NT2/D1 (cell line): ENCODE measurements at regions not wholly inside any gene's neighbourhood (a gene's known extent, or its start where the extent isn't known, plus 50 kb on each side); places are given as distances from the start of the nearest gene placed in this dataset.

Experiments used
- DNase-seq: peaks from one replicate; pipeline ENCODE4 v3.0.0-alpha.2; 2011; ENCODE audit warnings: low read depth, low spot score
- H3K27me3 ChIP-seq: 2 replicates; pipeline ENCODE4 v1.6.0; 2011; ENCODE audit warnings: mild to moderate bottlenecking; ENCODE audit not compliant: insufficient read length, insufficient read depth
- H3K36me3 ChIP-seq: 2 replicates; pipeline ENCODE4 v1.6.1; 2011; ENCODE audit warnings: mild to moderate bottlenecking, low read length, mixed read lengths; ENCODE audit not compliant: insufficient read depth, insufficient read length
- H3K4me1 ChIP-seq: 2 replicates; pipeline ENCODE4 v1.5.1; 2011; ENCODE audit not compliant: insufficient read depth, insufficient read length
- H3K4me3 ChIP-seq: 2 replicates; pipeline ENCODE4 v1.5.1; 2011; ENCODE audit warnings: low read depth; ENCODE audit not compliant: insufficient read length
- H3K9ac ChIP-seq: 2 replicates; pipeline ENCODE4 v1.6.0; 2011; ENCODE audit warnings: low read depth; ENCODE audit not compliant: insufficient read length
- H3K9me3 ChIP-seq: 2 replicates; pipeline ENCODE4 v1.5.1; 2011; ENCODE audit warnings: mild to moderate bottlenecking, low read length; ENCODE audit not compliant: insufficient read depth
- SUZ12 ChIP-seq: IDR thresholded peaks from 2 replicates; pipeline ENCODE4 v1.6.1; 2011; ENCODE audit not compliant: insufficient read length, insufficient read depth; ENCODE audit errors: extremely low read depth
- YY1 ChIP-seq: IDR thresholded peaks from 2 replicates; pipeline ENCODE4 v1.6.1; 2011; ENCODE audit not compliant: insufficient read length, insufficient read depth
- ZNF274 ChIP-seq: IDR thresholded peaks from 2 replicates; pipeline ENCODE4 v1.6.1; 2011; ENCODE audit warnings: mild to moderate bottlenecking, low read depth, low read length

DNA sequence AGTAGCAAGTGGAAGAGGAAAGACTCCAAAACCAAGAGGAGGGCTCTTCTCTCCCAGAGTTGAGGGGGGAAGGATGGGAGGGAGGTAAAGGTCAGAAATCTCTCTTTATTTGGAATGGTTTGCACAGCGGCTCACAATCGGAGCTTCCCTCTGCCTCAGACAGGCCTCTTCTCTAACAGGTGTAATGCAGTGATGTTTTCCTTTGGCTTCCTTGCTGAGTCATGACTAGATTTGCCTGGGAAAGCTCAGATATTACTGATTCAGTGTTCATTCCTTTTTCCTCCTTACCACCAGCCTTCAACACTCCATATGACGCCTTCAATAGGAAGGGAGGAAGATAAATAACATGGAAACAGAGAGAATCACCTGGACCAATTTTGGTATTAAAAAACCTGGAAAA lies 136.6 kb downstream of the RNF152 start:
- TF ChIP-seq ZNF274 (no peak), SUZ12 (no peak), YY1 (no peak)
- DNase-seq, result no peak
- H3K9ac ChIP-seq, result no peak overlapping the region
- H3K27me3 ChIP-seq, result no peaks in the 10 kb centered on the region
- H3K36me3 ChIP-seq, result no peaks in the 10 kb centered on the region
- no peaks in the 10 kb centered on the region for H3K4me1 ChIP-seq
- no peak overlapping the region for H3K4me3 ChIP-seq
- no peaks in the 10 kb centered on the region for H3K9me3 ChIP-seq

DNA sequence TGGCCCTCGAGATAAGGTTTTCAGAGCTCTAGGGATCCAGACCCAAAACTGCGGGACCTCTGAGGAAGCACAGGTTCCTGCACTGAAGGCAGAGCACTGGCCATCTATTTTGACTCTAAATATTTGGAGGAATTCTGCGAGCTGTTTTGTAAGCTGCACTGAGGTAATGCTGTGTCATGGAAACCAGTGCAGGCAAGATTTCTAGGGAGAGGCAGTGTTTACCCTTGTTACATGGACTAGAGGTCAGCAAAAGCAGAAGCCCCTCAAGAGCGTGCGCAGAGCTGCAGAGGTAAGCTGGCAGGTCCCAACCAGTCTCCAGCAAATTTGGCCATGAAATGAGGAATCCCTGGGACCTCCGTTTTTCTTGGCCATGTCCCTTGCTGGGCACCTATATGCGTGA lies 137.3 kb downstream of the RNF152 start:
- TF ChIP-seq YY1 (no peak), SUZ12 (no peak), ZNF274 (no peak)
- H3K9ac ChIP-seq, result no peak overlapping the region
- H3K4me1 ChIP-seq, result no peaks in the 10 kb centered on the region
- no peaks in the 10 kb centered on the region for H3K9me3 ChIP-seq
- no peak overlapping the region for H3K4me3 ChIP-seq
- DNase-seq, result no peak
- no peaks in the 10 kb centered on the region for H3K36me3 ChIP-seq
- no peaks in the 10 kb centered on the region for H3K27me3 ChIP-seq

DNA sequence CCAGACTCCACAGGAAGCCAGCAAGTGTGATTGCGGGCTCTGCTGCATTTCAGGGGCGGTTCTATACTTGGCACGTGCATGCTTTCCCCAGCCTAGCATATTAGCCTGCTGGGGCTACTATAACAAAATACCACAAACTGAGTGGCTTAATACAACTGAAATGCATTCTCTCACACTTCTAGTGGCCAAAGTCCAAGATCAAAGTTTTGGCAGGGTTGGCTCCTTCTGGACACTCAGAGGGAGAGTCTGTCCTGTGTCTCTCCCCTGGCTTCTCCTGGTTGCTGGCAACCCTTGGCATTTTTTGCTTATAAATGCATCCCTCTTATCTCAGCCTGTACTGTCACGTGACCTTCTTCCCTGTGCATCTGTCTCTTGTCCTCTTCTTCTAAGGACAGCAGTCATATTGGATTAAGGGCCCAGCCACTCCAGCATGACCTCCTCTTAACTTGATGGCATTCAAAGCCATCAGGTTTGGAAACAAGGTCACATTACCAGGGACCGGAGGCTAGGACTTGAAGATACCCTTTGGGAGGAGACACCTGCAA lies 138.7 kb downstream of the RNF152 start:
- no peak for DNase-seq

DNA sequence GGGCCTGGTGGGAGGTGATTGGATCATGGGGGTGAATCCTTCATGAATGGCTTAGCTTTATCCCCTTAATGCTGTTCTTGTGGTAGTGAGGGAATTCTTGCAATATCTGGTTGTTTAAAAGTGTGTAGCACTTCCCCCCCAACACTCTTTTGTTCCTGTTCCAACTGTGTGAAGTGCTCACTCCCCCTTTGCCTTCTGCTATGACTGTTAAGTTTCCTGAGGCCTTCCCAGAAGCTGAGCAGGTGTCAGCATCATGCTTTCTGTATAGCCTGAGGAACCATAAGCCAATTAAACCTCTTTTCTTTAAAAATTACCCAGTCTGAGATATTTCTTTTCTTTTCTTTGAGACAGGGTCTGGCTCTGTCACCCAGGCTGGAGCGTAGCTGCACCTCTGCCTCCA lies 139.4 kb downstream of the RNF152 start:
- Histone ChIP-seq H3K4me1 (no peaks in the 10 kb centered on the region), H3K27me3 (no peaks in the 10 kb centered on the region), H3K9ac (no peak overlapping the region), H3K4me3 (no peak overlapping the region), H3K36me3 (no peaks in the 10 kb centered on the region), H3K9me3 (no peaks in the 10 kb centered on the region)
- DNase-seq, result no peak
- TF ChIP-seq SUZ12 (no peak), YY1 (no peak), ZNF274 (no peak)

More for the DNA sequence above, 138.7 kb downstream of the RNF152 start:
- Histone ChIP-seq H3K4me1 (no peaks in the 10 kb centered on the region), H3K9ac (no peak overlapping the region), H3K36me3 (no peaks in the 10 kb centered on the region), H3K27me3 (no peaks in the 10 kb centered on the region), H3K9me3 (no peaks in the 10 kb centered on the region), H3K4me3 (no peak overlapping the region)
- TF ChIP-seq SUZ12 (no peak), YY1 (no peak), ZNF274 (no peak)

DNA sequence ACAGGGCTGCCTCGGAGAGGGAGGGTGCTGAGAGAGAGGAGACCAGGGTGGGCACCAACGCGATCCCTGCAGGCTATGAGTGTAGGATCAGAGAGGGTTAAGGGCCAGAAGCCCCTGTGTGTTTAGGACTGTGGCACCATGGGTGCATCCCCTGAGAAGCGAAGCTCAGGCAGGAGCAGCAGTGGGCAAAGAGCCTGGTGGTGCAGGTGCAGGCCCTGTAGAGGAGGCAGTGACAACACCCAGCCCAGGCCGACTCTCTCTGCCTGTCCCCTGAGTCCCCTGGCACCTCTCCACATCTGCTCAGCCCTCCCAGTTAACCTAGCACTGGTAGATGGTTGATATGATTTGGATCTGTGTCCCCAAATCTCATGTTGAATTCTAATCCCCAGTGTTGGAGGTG lies 139.8 kb downstream of the RNF152 start:
- H3K27me3 ChIP-seq, result no peaks in the 10 kb centered on the region
- no peak overlapping the region for H3K4me3 ChIP-seq
- H3K36me3 ChIP-seq, result no peaks in the 10 kb centered on the region
- no peak overlapping the region for H3K9ac ChIP-seq
- DNase-seq, result no peak
- H3K4me1 ChIP-seq, result no peaks in the 10 kb centered on the region
- TF ChIP-seq SUZ12 (no peak), ZNF274 (no peak), YY1 (no peak)
- no peaks in the 10 kb centered on the region for H3K9me3 ChIP-seq

DNA sequence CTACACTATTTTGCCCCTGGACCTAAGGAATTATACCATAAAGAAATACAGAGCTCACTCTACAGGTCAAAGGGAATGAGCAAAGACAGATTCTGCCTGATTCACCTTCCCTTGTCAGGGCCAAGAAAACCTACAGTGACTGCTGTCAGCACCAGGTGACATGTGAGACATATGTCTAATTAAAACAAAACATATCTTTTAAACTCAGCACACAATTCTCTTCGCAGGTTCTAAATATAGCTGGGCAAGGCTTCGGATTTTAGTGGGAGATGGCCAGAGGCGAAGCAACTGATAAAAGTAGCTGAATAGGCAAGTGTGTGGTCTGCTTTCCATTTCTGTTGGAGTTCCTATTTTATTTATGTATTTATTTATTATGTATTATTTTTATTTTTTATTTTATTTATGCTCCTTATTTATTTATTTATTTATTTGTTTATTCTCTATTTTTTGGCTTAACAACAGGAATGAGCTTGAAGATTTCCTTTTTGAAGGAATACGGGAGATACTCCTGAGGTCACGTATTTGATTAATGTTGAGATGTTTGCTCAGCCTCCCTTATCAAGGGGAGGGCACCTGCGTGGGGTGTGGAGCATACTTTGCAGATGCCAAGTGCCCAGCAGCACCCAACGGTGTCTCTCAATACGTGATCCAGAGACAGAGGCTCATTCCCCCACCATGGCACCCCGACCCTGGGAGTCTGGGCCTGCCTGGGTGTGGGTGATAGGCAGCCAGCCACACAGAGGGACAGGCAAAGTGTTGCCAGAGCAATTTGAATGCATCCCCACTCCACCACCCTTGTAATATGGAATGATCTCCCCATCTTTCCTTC lies 141.8 kb downstream of the RNF152 start:
- TF ChIP-seq ZNF274 (no peak), SUZ12 (no peak), YY1 (no peak)
- no peaks in the 10 kb centered on the region for H3K36me3 ChIP-seq
- no peak overlapping the region for H3K9ac ChIP-seq
- no peak for DNase-seq
- H3K4me1 ChIP-seq, result no peaks in the 10 kb centered on the region
- no peaks in the 10 kb centered on the region for H3K9me3 ChIP-seq
- no peaks in the 10 kb centered on the region for H3K27me3 ChIP-seq
- no peak overlapping the region for H3K4me3 ChIP-seq

DNA sequence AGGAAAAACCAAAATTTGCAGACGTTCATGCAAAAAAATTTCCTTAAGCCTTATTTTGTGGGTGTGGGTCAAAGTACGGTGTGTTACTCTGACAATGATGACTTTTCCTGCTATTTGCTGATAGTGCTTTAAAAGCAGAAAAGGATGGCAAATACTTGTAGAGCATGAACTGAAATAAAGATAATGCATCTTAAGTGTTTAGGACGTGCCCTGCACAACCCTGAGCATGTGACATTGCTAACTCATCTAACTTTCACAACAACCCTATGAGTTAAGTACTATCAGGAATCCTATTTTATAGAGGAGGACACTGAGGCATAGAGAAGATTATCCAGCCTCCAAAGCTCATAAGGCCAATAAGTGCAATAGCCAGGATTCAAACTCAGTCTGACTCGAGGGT lies 143.3 kb downstream of the RNF152 start:
- TF ChIP-seq YY1 (no peak), ZNF274 (no peak), SUZ12 (no peak)
- no peak for DNase-seq
- H3K4me3 ChIP-seq, result no peak overlapping the region

DNA sequence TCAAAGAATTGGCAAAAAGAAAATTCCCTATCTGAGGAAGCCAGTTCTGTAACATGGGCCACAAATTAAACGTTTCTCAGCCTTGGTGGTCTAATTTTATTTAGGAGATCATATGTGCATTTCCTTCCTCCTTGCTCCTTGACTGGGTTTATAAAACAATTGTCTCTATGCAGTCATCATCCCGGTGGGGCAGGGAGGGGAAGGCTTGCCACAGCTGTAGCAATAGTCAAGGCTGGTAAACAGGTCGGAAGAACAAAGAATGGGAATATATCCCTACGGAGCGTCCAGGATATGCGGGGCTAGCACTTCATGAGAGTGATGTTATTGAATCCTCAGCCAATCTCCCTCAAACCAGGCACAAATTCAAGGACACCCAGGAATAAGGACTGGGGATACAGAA lies 143.8 kb downstream of the RNF152 start:
- no peaks in the 10 kb centered on the region for H3K4me1 ChIP-seq
- H3K4me3 ChIP-seq, result no peak overlapping the region
- no peaks in the 10 kb centered on the region for H3K9me3 ChIP-seq
- no peak for DNase-seq
- H3K27me3 ChIP-seq, result no peaks in the 10 kb centered on the region
- TF ChIP-seq SUZ12, result no peak
- TF ChIP-seq YY1, result no peak
- no peak for TF ChIP-seq ZNF274
- no peaks in the 10 kb centered on the region for H3K36me3 ChIP-seq
- no peak overlapping the region for H3K9ac ChIP-seq

More for the DNA sequence above, 143.3 kb downstream of the RNF152 start:
- Histone ChIP-seq H3K4me1 (no peaks in the 10 kb centered on the region), H3K9me3 (no peaks in the 10 kb centered on the region), H3K9ac (no peak overlapping the region), H3K36me3 (no peaks in the 10 kb centered on the region), H3K27me3 (no peaks in the 10 kb centered on the region)
